Mesodermal cell (in vitro differentiated cells): ENCODE measurements at regions not wholly inside any gene's neighbourhood (a gene's known extent, or its start where the extent isn't known, plus 50 kb on each side); places are given as distances from the start of the nearest gene placed in this dataset.

Experiments
- H3K27ac ChIP-seq: 2 replicates; pipeline ENCODE4 v1.7.0; 2013; ENCODE audit warnings: mild to moderate bottlenecking, low read depth, low read length, moderate library complexity; ENCODE audit not compliant: severe bottlenecking
- H3K36me3 ChIP-seq: 2 replicates; pipeline ENCODE4 v1.7.1; 2013; ENCODE audit warnings: mild to moderate bottlenecking, low read length, moderate library complexity; ENCODE audit not compliant: control insufficient read depth, insufficient read depth
- H3K4me1 ChIP-seq: one replicate; pipeline ENCODE4 v1.7.1; 2013; ENCODE audit warnings: mild to moderate bottlenecking, low read length; ENCODE audit not compliant: insufficient read depth, control insufficient read depth, poor library complexity, severe bottlenecking
- H3K4me3 ChIP-seq: 2 replicates; pipeline ENCODE4 v1.7.0; 2013; ENCODE audit warnings: low read length, control low read depth, mild to moderate bottlenecking; ENCODE audit not compliant: insufficient read depth, poor library complexity, severe bottlenecking; ENCODE audit errors: extremely low read depth
- H3K9me3 ChIP-seq: 2 replicates; pipeline ENCODE4 v1.7.1; 2013; ENCODE audit warnings: mild to moderate bottlenecking, low read length, moderate library complexity; ENCODE audit not compliant: control insufficient read depth
- WGBS, 2 experiments: methylation state at CpG; one replicate each; pipeline ENCODE4 v1.1.5; 2013; ENCODE audit warnings: missing lambda C conversion rate in 2 of 2; ENCODE audit not compliant: insufficient coverage in 2 of 2; 5-methylcytosine and 5-hydroxymethylcytosine counted together

DNA sequence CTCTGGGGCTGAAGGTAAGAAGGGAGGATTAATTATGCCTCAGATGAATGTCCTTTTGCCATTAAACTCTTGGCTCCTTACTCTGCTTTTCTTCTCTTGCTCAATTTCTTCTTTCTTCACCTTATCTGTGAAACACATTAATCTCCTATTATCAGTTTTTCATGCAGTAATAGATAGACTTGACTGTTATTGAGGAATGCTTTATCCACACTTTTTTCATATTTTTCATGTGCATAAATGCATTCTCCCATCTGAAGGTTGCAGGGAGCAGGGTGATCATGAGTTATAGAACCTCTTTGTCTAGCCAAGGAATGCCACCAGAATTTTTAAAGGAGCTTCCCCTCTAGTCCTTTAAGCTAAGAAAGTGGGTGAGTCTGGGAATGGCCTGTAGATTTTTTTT is 66.4 kb upstream of the CD180 start:
- no peaks in the 10 kb centered on the region for H3K36me3 ChIP-seq
- no peaks in the 10 kb centered on the region for H3K9me3 ChIP-seq
- H3K27ac ChIP-seq = no peak overlapping the region
- no peak overlapping the region for H3K4me3 ChIP-seq
- H3K4me1 ChIP-seq = no peaks in the 10 kb centered on the region

DNA sequence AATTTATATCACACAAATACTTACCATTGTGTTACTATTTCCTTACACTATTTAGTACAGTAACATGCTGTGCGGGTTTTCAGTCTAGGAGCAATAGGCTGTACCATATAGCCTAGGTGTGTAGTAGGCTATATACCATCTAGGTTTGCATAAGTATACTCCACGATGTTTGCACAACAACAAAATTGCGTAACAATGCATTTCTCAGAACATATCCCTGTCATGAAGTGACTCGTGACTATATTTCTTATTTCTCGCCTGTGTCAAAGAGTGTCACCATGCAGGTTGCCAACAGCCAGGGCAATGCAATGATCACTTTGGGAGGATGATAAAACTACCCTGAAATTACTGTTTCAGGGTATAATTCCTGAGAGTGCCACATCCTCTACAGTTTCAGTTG is 65.6 kb upstream of the CD180 start:
- H3K9me3 ChIP-seq = no peaks in the 10 kb centered on the region
- 79 to 89% methylated on average over 3 of the region's 5 CpGs for WGBS, 2 experiments
- no peaks in the 10 kb centered on the region for H3K4me1 ChIP-seq
- H3K4me3 ChIP-seq = no peak overlapping the region
- no peaks in the 10 kb centered on the region for H3K36me3 ChIP-seq
- H3K27ac ChIP-seq = no peak overlapping the region

DNA sequence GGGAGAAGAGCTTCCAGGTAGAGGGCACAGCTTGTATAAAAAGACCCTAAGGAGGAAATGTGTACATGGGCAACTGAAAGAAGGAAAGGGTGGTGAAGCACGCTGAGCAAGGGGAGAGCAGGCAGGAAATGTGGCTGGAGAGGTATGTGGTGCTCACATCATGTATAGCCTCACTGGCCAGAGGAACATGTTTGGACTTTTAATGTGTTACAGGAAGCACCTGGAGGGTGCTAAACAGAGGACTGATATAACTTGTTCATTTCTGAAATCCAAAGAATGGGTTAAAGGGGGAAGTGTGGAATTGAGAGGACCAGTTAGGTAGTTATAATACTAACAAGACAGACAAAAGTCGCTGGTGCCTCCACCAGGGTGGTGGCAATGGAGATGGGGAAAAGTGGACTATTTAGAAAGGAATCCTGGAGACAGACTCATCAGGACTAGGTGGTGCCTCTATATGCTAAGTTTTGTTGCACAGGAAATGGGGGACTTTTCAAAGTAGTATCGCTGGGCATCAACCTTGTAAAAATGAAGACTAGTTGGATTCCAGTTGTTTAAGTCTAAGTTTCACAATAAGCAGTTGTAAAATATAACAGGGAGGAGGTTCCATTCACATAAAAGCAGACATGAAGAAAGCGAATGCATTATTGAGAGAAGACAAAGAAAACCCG is 63.1 kb upstream of the CD180 start:
- Histone ChIP-seq H3K4me3 (no peak overlapping the region), H3K9me3 (no peaks in the 10 kb centered on the region), H3K36me3 (no peaks in the 10 kb centered on the region), H3K4me1 (no peaks in the 10 kb centered on the region), H3K27ac (no peak overlapping the region)
- WGBS, 2 experiments = 95 to 98% methylated on average over 3 to 4 of the region's 5 CpGs

DNA sequence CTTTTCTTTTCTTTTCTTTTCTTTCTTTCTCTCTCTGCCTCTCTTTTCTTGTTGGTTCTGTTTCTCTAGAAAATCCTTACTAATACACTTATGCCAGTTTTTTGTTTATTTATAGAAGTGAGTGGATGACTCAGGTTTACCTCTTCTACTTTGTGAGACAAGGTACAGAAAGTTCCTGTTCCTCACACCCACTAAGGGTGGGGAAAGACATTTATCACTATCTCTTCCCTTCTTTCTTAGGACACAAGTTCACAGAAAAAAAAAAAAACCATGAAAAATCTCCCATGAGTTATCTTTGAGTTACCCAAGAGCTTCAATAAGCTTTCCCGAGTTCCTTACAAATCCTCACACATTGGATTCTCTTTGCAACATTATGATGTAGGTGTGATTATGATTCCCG is 60.9 kb upstream of the CD180 start:
- no peaks in the 10 kb centered on the region for H3K36me3 ChIP-seq
- H3K27ac ChIP-seq = no peak overlapping the region
- no peak overlapping the region for H3K4me3 ChIP-seq
- no peaks in the 10 kb centered on the region for H3K4me1 ChIP-seq
- no CpG with 5 or more reads among the region's 2 CpGs for WGBS, 2 experiments
- no peaks in the 10 kb centered on the region for H3K9me3 ChIP-seq

DNA sequence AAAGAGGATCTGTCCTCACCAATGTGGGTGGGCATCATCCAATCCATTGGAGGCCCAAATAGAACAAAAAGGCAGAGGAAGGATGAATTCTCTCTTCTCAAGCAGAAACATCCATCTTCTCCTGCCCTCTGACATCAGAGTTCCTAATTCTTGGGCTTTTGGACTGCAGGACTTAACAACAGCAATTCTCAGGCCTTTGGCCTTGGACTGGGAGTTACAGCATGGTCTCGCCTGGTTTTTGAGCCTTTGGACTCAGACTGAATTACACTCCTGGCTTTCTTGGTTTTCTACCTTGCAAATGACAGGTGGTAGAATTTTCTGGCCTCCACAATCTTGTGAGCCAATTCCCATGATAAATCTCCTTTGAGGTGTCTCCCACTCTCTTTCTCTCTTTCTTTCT is 60.5 kb upstream of the CD180 start:
- no peaks in the 10 kb centered on the region for H3K9me3 ChIP-seq
- 67 to 77% methylated on average over 1 of the region's 1 CpG for WGBS, 2 experiments
- no peak overlapping the region for H3K4me3 ChIP-seq
- no peak overlapping the region for H3K27ac ChIP-seq
- no peaks in the 10 kb centered on the region for H3K4me1 ChIP-seq
- H3K36me3 ChIP-seq = no peaks in the 10 kb centered on the region

DNA sequence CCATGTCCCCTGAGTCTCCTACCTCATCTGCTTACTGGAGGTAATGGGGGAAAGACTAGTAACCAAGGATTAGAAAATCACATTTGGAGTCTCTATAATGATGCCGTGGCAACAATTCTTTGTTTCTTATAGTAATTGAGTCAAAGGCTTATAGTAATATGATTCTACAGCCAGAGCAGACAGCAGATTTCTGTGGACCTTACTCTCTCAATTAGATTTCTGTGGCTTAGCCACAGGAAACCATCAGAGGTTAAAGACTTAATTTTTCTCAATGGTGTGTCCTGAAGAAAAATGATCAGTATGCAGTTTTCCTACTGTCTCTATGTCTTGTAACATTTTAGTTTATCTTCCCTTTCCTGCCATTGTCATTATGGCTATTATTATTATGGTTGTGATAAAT is 59.3 kb upstream of the CD180 start:
- H3K4me3 ChIP-seq = no peak overlapping the region
- 71% methylated on average over 1 of the region's 1 CpG; no CpG with 5 or more reads in 1 of the 2 experiments for WGBS, 2 experiments
- no peak overlapping the region for H3K27ac ChIP-seq
- no peaks in the 10 kb centered on the region for H3K9me3 ChIP-seq
- no peaks in the 10 kb centered on the region for H3K4me1 ChIP-seq
- H3K36me3 ChIP-seq = no peaks in the 10 kb centered on the region

DNA sequence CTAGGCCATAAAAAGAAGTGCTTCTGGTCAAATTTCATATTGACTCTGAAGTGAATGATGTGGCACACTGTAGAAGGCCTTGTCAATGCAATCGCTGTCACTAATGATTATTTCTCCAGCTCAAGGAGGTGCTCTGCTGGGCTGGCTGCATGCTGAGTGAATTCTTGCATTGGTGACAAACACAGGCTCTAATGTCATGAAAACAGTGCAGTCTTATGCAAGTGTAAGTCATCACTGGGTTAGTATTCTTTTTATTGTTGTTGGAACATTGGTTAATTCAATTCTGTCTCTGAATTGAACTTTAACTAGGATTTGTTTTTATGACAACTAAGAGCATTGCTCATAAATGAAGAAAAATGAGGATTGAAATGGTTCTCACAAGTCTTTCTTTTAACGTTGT is 57.3 kb upstream of the CD180 start:
- WGBS, 2 experiments = 83 to 87% methylated on average over 1 to 2 of the region's 2 CpGs
- no peak overlapping the region for H3K27ac ChIP-seq
- H3K36me3 ChIP-seq = no peaks in the 10 kb centered on the region
- H3K4me3 ChIP-seq = no peak overlapping the region
- H3K9me3 ChIP-seq = no peaks in the 10 kb centered on the region
- no peaks in the 10 kb centered on the region for H3K4me1 ChIP-seq

DNA sequence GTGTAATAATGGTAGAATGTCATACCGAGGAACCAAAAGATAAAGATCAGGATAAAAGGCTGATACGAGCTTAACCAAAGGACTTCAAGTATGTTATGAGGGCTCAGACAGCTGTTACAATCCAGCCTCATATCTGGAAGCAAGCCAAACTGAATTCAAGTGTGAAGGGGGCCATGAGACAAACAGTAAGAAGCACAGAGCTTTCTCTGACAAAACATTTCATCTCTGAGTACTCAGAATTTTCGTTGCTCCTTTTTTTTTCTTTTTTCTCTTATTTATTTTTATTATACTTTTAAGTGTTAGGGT is 52.9 kb upstream of the CD180 start:
- WGBS, 2 experiments = 94 to 95% methylated on average over 2 of the region's 3 CpGs
- no peaks in the 10 kb centered on the region for H3K36me3 ChIP-seq
- H3K9me3 ChIP-seq = no peaks in the 10 kb centered on the region
- H3K4me1 ChIP-seq = no peaks in the 10 kb centered on the region
- no peak overlapping the region for H3K27ac ChIP-seq
- H3K4me3 ChIP-seq = no peak overlapping the region

DNA sequence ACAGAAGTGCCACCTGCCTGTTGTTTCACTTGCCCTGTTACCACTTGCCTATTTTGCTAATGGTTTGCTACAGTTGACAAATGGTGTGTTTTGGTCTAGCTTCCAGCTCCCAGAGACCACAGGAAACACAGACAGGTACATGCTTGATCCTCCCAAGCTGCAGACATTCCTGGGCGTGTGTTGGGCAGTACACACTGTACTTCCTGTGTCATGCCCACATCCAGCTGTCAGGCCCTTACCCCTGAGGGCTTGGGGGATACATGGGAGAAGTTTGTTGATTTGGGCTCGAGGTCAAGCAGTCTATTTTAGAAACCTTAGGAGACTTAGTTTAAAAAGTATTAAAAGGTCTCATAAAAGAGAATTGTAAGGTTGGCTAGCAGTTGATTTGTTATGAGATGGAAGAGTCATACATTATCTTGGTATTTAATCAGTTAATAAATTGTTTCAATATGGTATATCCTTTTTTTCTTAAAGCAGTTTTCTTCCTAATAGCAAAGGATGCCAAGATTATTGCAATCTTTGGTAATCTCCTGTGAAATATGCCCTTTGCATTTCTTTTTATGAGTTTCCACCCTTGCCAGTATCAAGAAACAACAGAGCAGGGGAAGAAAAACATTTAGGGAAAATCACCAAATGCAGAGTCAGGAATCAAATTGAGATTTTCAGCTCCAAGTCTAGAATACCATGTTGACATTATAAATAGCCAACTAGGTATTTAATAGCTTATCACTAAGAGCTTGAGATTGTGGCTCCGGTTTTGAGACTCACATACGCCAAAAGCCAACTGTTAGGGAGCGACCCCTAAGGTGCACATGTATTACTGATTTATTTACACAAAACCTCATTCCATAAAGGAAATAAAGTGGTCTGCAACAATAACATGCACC is 52.3 kb upstream of the CD180 start:
- H3K9me3 ChIP-seq = no peaks in the 10 kb centered on the region
- no peak overlapping the region for H3K4me3 ChIP-seq
- WGBS, 2 experiments = 85 to 89% methylated on average over 1 to 2 of the region's 5 CpGs
- H3K27ac ChIP-seq = no peak overlapping the region
- no peaks in the 10 kb centered on the region for H3K36me3 ChIP-seq
- no peaks in the 10 kb centered on the region for H3K4me1 ChIP-seq

DNA sequence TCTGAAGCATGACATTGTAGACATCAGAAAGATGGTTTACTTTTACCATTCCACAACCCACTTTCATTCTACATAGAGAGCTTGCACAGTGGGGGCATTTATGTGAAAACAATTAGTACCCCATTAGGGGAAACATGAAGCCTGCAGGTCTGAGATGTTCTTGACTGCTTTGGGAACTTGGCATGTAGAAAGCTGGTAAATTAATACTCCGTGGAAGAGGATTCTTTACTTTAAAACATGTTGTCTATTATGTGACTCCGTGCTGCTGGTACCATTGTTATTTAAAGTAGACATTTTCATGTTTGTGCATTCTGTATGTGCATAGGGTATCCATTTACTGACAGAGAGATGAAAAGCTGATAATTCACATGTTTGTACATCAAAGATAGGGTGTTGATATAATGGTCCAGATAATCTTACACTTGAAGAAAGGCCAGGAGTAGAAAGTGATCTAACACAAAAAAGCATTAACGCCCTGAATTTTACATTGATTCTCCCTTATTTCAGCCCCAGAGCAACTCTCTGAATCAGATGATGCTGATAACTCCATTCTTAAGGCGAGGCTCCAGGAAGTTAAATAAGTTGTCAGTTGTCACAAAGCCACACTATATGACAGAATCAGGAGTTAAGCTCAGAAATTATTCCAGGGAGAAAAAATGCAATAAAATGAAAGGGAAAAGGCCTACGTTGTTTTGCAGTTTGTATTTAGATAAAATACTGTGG is 50.1 kb upstream of the CD180 start:
- WGBS, 2 experiments = 69% methylated on average over 4 of the region's 5 CpGs; no CpG with 5 or more reads in 1 of the 2 experiments
- Histone ChIP-seq H3K27ac (no peak overlapping the region), H3K4me1 (no peaks in the 10 kb centered on the region), H3K9me3 (no peaks in the 10 kb centered on the region), H3K36me3 (no peaks in the 10 kb centered on the region), H3K4me3 (no peak overlapping the region)
